IMR-90 (cell line): ENCODE measurements at regions not wholly inside any gene's neighbourhood (a gene's known extent, or its start where the extent isn't known, plus 50 kb on each side); places are given as distances from the start of the nearest gene placed in this dataset.

Experiments
- ATAC-seq: fragments of 200-7000 bp; cut with Tn5 transposase; 2 replicates; pipeline ENCODE4 v1.9.1; 2020; ENCODE audit warnings: low read depth, mild to moderate bottlenecking, moderate library complexity
- BruUV-seq: library from RNA; stranded (reverse); fragments of 400-500 nt; replicated peaks from 2 replicates; lab custom pipeline; 2021; lab: Mats Ljungman, UMichigan
- CTCF ChIA-PET: fragments of 300-600 bp; formaldehyde crosslinking; extraction: SDS; loops from one replicate; lab custom pipeline; 2021; ENCODE audit warnings: antibody characterized with exemption; lab: Yijun Ruan, JAX
- POLR2A ChIA-PET: fragments of 300-600 bp; sonication (Branson Sonifier 250); formaldehyde crosslinking; loops from one replicate; lab custom pipeline; 2022; ENCODE audit warnings: antibody characterized with exemption; ENCODE audit not compliant: unreplicated experiment; lab: Charles Lee
- DNase-seq: peaks from one replicate; pipeline ENCODE4 v3.0.0; 2013
- H2AFZ ChIP-seq: replicated peaks from 2 replicates; pipeline ENCODE3; 2013; ENCODE audit warnings: low read length, mild to moderate bottlenecking; ENCODE audit not compliant: poor library complexity
- H2AK5ac ChIP-seq: 2 replicates; pipeline ENCODE4 v1.6.1; 2013; ENCODE audit warnings: low read depth, low read length, inconsistent platforms
- H2AK9ac ChIP-seq: replicated peaks from 2 replicates; pipeline ENCODE3; 2013; ENCODE audit warnings: mild to moderate bottlenecking, low read depth, low read length, moderate library complexity; ENCODE audit not compliant: poor library complexity
- H2BK120ac ChIP-seq: 2 replicates; pipeline ENCODE4 v1.6.1; 2013; ENCODE audit warnings: low read depth, low read length, inconsistent platforms
- H2BK15ac ChIP-seq: 3 replicates; pipeline ENCODE4 v1.6.1; 2013; ENCODE audit warnings: low read depth, low read length, inconsistent platforms
- H2BK20ac ChIP-seq: 2 replicates; pipeline ENCODE4 v1.6.1; 2013; ENCODE audit warnings: low read depth, mild to moderate bottlenecking, inconsistent platforms, low read length, moderate library complexity
- H2BK5ac ChIP-seq: 2 replicates; pipeline ENCODE4 v1.6.1; 2013; ENCODE audit warnings: mild to moderate bottlenecking, low read depth, low read length, inconsistent platforms; ENCODE audit not compliant: poor library complexity, severe bottlenecking
- H3K14ac ChIP-seq: replicated peaks from 2 replicates; pipeline ENCODE4 v1.6.1; 2013; ENCODE audit warnings: low read depth, low read length, inconsistent platforms
- H3K18ac ChIP-seq: 2 replicates; pipeline ENCODE4 v1.6.1; 2013; ENCODE audit warnings: low read depth, low read length, control low read depth
- H3K23ac ChIP-seq: 2 replicates; pipeline ENCODE4 v1.6.1; 2013; ENCODE audit warnings: low read depth, low read length, inconsistent platforms
- H3K27ac ChIP-seq: 2 replicates; pipeline ENCODE4 v1.5.1; 2013; ENCODE audit warnings: mild to moderate bottlenecking, control low read depth, low read length; ENCODE audit not compliant: insufficient read depth
- H3K27me3 ChIP-seq: 2 replicates; pipeline ENCODE4 v1.6.1; 2013; ENCODE audit warnings: low read length; ENCODE audit not compliant: control insufficient read depth, insufficient read depth
- H3K36me3 ChIP-seq: 2 replicates; pipeline ENCODE4 v1.6.1; 2013; ENCODE audit warnings: low read length, mixed read lengths; ENCODE audit not compliant: control insufficient read depth, insufficient read depth
- H3K4ac ChIP-seq: 2 replicates; pipeline ENCODE4 v1.6.1; 2013; ENCODE audit warnings: low read depth, low read length, inconsistent platforms
- H3K4me1 ChIP-seq: 2 replicates; pipeline ENCODE4 v1.6.1; 2013; ENCODE audit warnings: low read length, mixed read lengths; ENCODE audit not compliant: control insufficient read depth, insufficient read depth
- H3K4me2 ChIP-seq: 2 replicates; pipeline ENCODE4 v1.6.1; 2013; ENCODE audit warnings: low read depth, mild to moderate bottlenecking, control low read depth, low read length, moderate library complexity
- H3K4me3 ChIP-seq: 2 replicates; pipeline ENCODE4 v1.5.1; 2013; ENCODE audit warnings: low read depth, mild to moderate bottlenecking, control low read depth, low read length, moderate library complexity; ENCODE audit not compliant: insufficient read depth
- H3K56ac ChIP-seq: 2 replicates; pipeline ENCODE4 v1.6.1; 2013; ENCODE audit warnings: low read length, inconsistent platforms; ENCODE audit not compliant: insufficient read depth; ENCODE audit errors: extremely low read depth
- H3K79me1 ChIP-seq, 2 experiments: 2 replicates each; pipeline ENCODE4 v1.6.1; 2013; ENCODE audit warnings: low read length in 2 of 2, inconsistent platforms in 1 of 2, low read depth in 1 of 2
- H3K9ac ChIP-seq: 2 replicates; pipeline ENCODE4 v1.6.1; 2013; ENCODE audit warnings: low read depth, low read length, control low read depth
- H3K9me1 ChIP-seq: 2 replicates; pipeline ENCODE4 v1.6.1; 2013; ENCODE audit warnings: low read length, inconsistent platforms; ENCODE audit not compliant: insufficient read depth
- H3K9me3 ChIP-seq: 2 replicates; pipeline ENCODE4 v1.6.1; 2013; ENCODE audit warnings: low read length; ENCODE audit not compliant: control insufficient read depth, insufficient read depth
- H4K20me1 ChIP-seq: 2 replicates; pipeline ENCODE4 v1.6.1; 2013; ENCODE audit warnings: low read length, inconsistent platforms; ENCODE audit not compliant: insufficient read depth
- H4K5ac ChIP-seq: 2 replicates; pipeline ENCODE4 v1.6.1; 2013; ENCODE audit warnings: mild to moderate bottlenecking, low read depth, low read length, control low read depth
- H4K8ac ChIP-seq, 2 experiments: 2 replicates each; pipeline ENCODE4 v1.6.1; 2013; ENCODE audit warnings: low read depth in 2 of 2, low read length in 2 of 2, control low read depth in 1 of 2, inconsistent platforms in 1 of 2
- H4K91ac ChIP-seq: 2 replicates; pipeline ENCODE4 v1.6.1; 2013; ENCODE audit warnings: low read depth, low read length, inconsistent platforms; ENCODE audit not compliant: insufficient read depth
- MAFK ChIP-seq: IDR thresholded peaks from 2 replicates; pipeline ENCODE4 v1.6.1; 2012; ENCODE audit warnings: low read depth, low read length, improper control_type of control experiment
- MXI1 ChIP-seq: IDR thresholded peaks from 2 replicates; pipeline ENCODE4 v1.6.1; 2012; ENCODE audit warnings: low read depth, mild to moderate bottlenecking, low read length, moderate library complexity, borderline replicate concordance
- POLR2A ChIP-seq: IDR thresholded peaks from 2 replicates; pipeline ENCODE4 v1.6.1; 2012; ENCODE audit warnings: mild to moderate bottlenecking, low read depth, low read length
- RAD21 ChIP-seq: IDR thresholded peaks from 2 replicates; pipeline ENCODE4 v1.6.1; 2012; ENCODE audit warnings: low read length, improper control_type of control experiment
- RFX5 ChIP-seq: IDR thresholded peaks from 2 replicates; pipeline ENCODE4 v1.8.0; 2012; ENCODE audit warnings: low read depth, mild to moderate bottlenecking, low read length, moderate library complexity
- WGBS, 2 experiments: methylation state at CpG; one replicate each; pipeline versions ENCODE4 v1.1.5 to v1.1.7; 2013; ENCODE audit warnings: missing lambda C conversion rate in 2 of 2; ENCODE audit not compliant: insufficient read length in 1 of 2; ENCODE audit errors: extremely low coverage in 2 of 2; 5-methylcytosine and 5-hydroxymethylcytosine counted together
- dilution Hi-C: fragments of 300-500 bp; cut with HindIII; formaldehyde crosslinking; loops from one replicate; pipeline ENCODE4 v1.14.3; 2018; ENCODE audit warnings: low sequenced_read_pairs; ENCODE audit not compliant: unreplicated experiment
- in situ Hi-C: fragments of 300-500 bp; cut with MboI; formaldehyde crosslinking; loops from 3 replicates; pipeline ENCODE4 v1.14.3; 2019; ENCODE audit warnings: low sequenced_read_pairs, inconsistent platforms, mixed read lengths
- intact Hi-C: fragments of 100-400 bp; cut with micrococcal nuclease; formaldehyde crosslinking; loops from 2 replicates; pipeline ENCODE4 v1.10.0; 2022
- TF ChIP-seq, protein P1 (sequence below): fragments of 150-350 bp; IDR thresholded peaks from 2 replicates; pipeline ENCODE4 v1.6.1; 2017; ENCODE audit warnings: mild to moderate bottlenecking, antibody characterized with exemption, low read length, low read depth

DNA sequence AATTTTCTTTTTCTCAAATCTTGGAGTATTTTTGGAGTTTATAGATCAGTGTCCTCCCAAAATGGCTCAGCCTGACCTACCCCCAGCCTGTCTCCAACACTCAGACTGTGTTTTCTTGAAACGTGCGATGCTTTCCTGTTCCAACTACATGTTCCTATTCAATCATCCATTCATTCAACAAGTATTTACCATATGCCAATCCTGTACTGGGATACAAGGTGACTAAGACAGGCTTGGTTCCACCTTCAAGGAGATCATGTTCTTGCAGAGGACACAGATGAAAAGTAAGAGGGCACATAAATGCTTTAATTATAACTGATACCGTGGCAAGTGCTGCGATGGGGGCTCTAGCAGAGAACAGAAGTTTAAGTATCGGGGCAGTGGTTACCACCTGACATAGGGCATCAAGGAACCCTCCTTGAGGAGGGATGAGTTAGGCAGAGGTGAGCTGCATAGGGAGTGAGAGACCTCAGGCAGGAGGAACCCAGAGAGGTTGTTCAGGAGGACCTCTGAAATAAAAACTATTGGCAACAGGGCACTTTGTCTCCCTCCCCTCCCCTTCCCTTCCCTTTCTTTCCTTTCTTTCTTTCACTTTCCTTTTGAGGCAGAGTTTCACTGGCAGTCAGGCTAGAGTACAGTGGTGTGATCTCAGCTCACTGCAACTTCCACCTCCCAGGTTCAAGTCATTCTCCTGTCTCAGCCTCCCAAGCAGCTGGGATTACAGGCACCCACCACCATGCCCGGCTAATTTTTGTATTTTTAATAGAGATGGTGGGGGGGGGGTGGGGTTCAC is 469.0 kb downstream of the EPHA4 start (continued):
- TF ChIP-seq RFX5 = no peak

DNA sequence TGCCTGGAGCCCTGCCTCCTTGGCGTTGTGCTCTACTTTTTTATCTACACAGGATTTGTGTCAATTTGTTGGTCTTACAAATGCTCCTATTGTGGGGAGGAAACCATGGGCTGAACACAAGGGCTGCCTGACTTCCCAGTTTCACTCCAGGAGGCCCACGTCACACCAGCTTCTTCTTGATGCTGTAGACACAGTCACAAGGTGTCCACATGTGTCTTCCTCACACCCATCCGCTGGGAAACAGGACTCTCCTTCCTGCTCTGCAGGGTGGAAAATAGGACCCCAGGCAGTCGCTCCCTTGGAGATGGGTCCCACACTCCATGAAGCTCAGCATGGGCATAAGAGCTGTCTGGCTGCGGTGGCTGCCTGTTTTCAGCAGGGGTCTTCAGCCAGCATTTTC is 468.2 kb downstream of the EPHA4 start:
- BruUV-seq = no TSS peak
- POLR2A ChIA-PET = no interaction called here
- peak overlapping the region; percentile 16; the same call in 1 of the 2 replicates for H3K18ac ChIP-seq

More for the DNA sequence above, 468.2 kb downstream of the EPHA4 start:
- Histone ChIP-seq H2BK5ac (no peak overlapping the region), H3K23ac (peak overlapping the region; percentile 13; the same call in 1 of the 2 replicates), H3K9me1 (peaks cover 3% of the 10 kb centered on the region; the same call in 1 of the 2 replicates), H4K5ac (peak overlapping the region; percentile 22; the same call in 1 of the 2 replicates), H4K91ac (peak overlapping the region; percentile 37; the same call in 1 of the 2 replicates), H3K14ac (peak overlapping the region; percentile 69), H3K4ac (peak overlapping the region; percentile 81), H2AK9ac (peak overlapping the region; percentile 82), H3K36me3 (no peaks in the 10 kb centered on the region), H3K9me3 (no peaks in the 10 kb centered on the region), H2AFZ (peak overlapping the region; percentile 82), H2BK15ac (peak overlapping the region; percentile 91; the same call in 2 of the 3 replicates), H4K8ac (peak overlapping the region; percentile 43 to 68; a peak in 2 of 4 replicates), H2BK120ac (peak overlapping the region; percentile 45), H3K4me2 (no peak overlapping the region; the same call in 1 of the 2 replicates), H4K20me1 (no peaks in the 10 kb centered on the region), H3K4me1 (peaks cover 9% of the 10 kb centered on the region), H2BK20ac (peak overlapping the region; percentile 80), H3K4me3 (no peak overlapping the region), H2AK5ac (peak overlapping the region; percentile 53), H3K56ac (no peak overlapping the region; the same call in 1 of the 2 replicates), H3K27me3 (no peaks in the 10 kb centered on the region; the same call in 1 of the 2 replicates), H3K79me1 (no peaks in the 10 kb centered on the region), H3K27ac (no peak overlapping the region), H3K9ac (no peak overlapping the region)
- dilution Hi-C loops = no loop called here
- in situ Hi-C loops = no loop called here
- CTCF ChIA-PET = no interaction called here
- no peak; the same call in 1 of the 2 replicates for ATAC-seq
- intact Hi-C loops = loop anchor here (2.0 to 10.0 kb wide), 3 partner anchors 417 to 1369 kb away; partner anchors contain the start of gene EPHA4
- TF ChIP-seq POLR2A = no peak
- TF ChIP-seq RFX5 = no peak
- TF ChIP-seq RAD21 = no peak
- no peak for TF ChIP-seq MXI1
- no peak for TF ChIP-seq MAFK
- TF ChIP-seq, protein P1, sequence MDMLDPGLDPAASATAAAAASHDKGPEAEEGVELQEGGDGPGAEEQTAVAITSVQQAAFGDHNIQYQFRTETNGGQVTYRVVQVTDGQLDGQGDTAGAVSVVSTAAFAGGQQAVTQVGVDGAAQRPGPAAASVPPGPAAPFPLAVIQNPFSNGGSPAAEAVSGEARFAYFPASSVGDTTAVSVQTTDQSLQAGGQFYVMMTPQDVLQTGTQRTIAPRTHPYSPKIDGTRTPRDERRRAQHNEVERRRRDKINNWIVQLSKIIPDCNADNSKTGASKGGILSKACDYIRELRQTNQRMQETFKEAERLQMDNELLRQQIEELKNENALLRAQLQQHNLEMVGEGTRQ = no peak
- DNase-seq = no peak
- WGBS, 2 experiments = 75% methylated on average over 2 of the region's 5 CpGs; no CpG with 5 or more reads in 1 of the 2 experiments
